IMR-90 (cell line): ENCODE measurements at regions not wholly inside any gene's neighbourhood (a gene's known extent, or its start where the extent isn't known, plus 50 kb on each side); places are given as distances from the start of the nearest gene placed in this dataset.

Experiments
- ATAC-seq: fragments of 200-7000 bp; cut with Tn5 transposase; 2 replicates; pipeline ENCODE4 v1.9.1; 2020; ENCODE audit warnings: low read depth, mild to moderate bottlenecking, moderate library complexity
- BruUV-seq: library from RNA; stranded (reverse); fragments of 400-500 nt; replicated peaks from 2 replicates; lab custom pipeline; 2021; lab: Mats Ljungman, UMichigan
- CTCF ChIA-PET: fragments of 300-600 bp; formaldehyde crosslinking; extraction: SDS; loops from one replicate; lab custom pipeline; 2021; ENCODE audit warnings: antibody characterized with exemption; lab: Yijun Ruan, JAX
- POLR2A ChIA-PET: fragments of 300-600 bp; sonication (Branson Sonifier 250); formaldehyde crosslinking; loops from one replicate; lab custom pipeline; 2022; ENCODE audit warnings: antibody characterized with exemption; ENCODE audit not compliant: unreplicated experiment; lab: Charles Lee
- DNase-seq: peaks from one replicate; pipeline ENCODE4 v3.0.0; 2013
- H2AFZ ChIP-seq: replicated peaks from 2 replicates; pipeline ENCODE3; 2013; ENCODE audit warnings: low read length, mild to moderate bottlenecking; ENCODE audit not compliant: poor library complexity
- H2AK5ac ChIP-seq: 2 replicates; pipeline ENCODE4 v1.6.1; 2013; ENCODE audit warnings: low read depth, low read length, inconsistent platforms
- H2AK9ac ChIP-seq: replicated peaks from 2 replicates; pipeline ENCODE3; 2013; ENCODE audit warnings: mild to moderate bottlenecking, low read depth, low read length, moderate library complexity; ENCODE audit not compliant: poor library complexity
- H2BK120ac ChIP-seq: 2 replicates; pipeline ENCODE4 v1.6.1; 2013; ENCODE audit warnings: low read depth, low read length, inconsistent platforms
- H2BK15ac ChIP-seq: 3 replicates; pipeline ENCODE4 v1.6.1; 2013; ENCODE audit warnings: low read depth, low read length, inconsistent platforms
- H2BK20ac ChIP-seq: 2 replicates; pipeline ENCODE4 v1.6.1; 2013; ENCODE audit warnings: low read depth, mild to moderate bottlenecking, inconsistent platforms, low read length, moderate library complexity
- H2BK5ac ChIP-seq: 2 replicates; pipeline ENCODE4 v1.6.1; 2013; ENCODE audit warnings: mild to moderate bottlenecking, low read depth, low read length, inconsistent platforms; ENCODE audit not compliant: poor library complexity, severe bottlenecking
- H3K14ac ChIP-seq: replicated peaks from 2 replicates; pipeline ENCODE4 v1.6.1; 2013; ENCODE audit warnings: low read depth, low read length, inconsistent platforms
- H3K18ac ChIP-seq: 2 replicates; pipeline ENCODE4 v1.6.1; 2013; ENCODE audit warnings: low read depth, low read length, control low read depth
- H3K23ac ChIP-seq: 2 replicates; pipeline ENCODE4 v1.6.1; 2013; ENCODE audit warnings: low read depth, low read length, inconsistent platforms
- H3K27ac ChIP-seq: 2 replicates; pipeline ENCODE4 v1.5.1; 2013; ENCODE audit warnings: mild to moderate bottlenecking, control low read depth, low read length; ENCODE audit not compliant: insufficient read depth
- H3K27me3 ChIP-seq: 2 replicates; pipeline ENCODE4 v1.6.1; 2013; ENCODE audit warnings: low read length; ENCODE audit not compliant: control insufficient read depth, insufficient read depth
- H3K36me3 ChIP-seq: 2 replicates; pipeline ENCODE4 v1.6.1; 2013; ENCODE audit warnings: low read length, mixed read lengths; ENCODE audit not compliant: control insufficient read depth, insufficient read depth
- H3K4ac ChIP-seq: 2 replicates; pipeline ENCODE4 v1.6.1; 2013; ENCODE audit warnings: low read depth, low read length, inconsistent platforms
- H3K4me1 ChIP-seq: 2 replicates; pipeline ENCODE4 v1.6.1; 2013; ENCODE audit warnings: low read length, mixed read lengths; ENCODE audit not compliant: control insufficient read depth, insufficient read depth
- H3K4me2 ChIP-seq: 2 replicates; pipeline ENCODE4 v1.6.1; 2013; ENCODE audit warnings: low read depth, mild to moderate bottlenecking, control low read depth, low read length, moderate library complexity
- H3K4me3 ChIP-seq: 2 replicates; pipeline ENCODE4 v1.5.1; 2013; ENCODE audit warnings: low read depth, mild to moderate bottlenecking, control low read depth, low read length, moderate library complexity; ENCODE audit not compliant: insufficient read depth
- H3K56ac ChIP-seq: 2 replicates; pipeline ENCODE4 v1.6.1; 2013; ENCODE audit warnings: low read length, inconsistent platforms; ENCODE audit not compliant: insufficient read depth; ENCODE audit errors: extremely low read depth
- H3K79me1 ChIP-seq, 2 experiments: 2 replicates each; pipeline ENCODE4 v1.6.1; 2013; ENCODE audit warnings: low read length in 2 of 2, inconsistent platforms in 1 of 2, low read depth in 1 of 2
- H3K9ac ChIP-seq: 2 replicates; pipeline ENCODE4 v1.6.1; 2013; ENCODE audit warnings: low read depth, low read length, control low read depth
- H3K9me1 ChIP-seq: 2 replicates; pipeline ENCODE4 v1.6.1; 2013; ENCODE audit warnings: low read length, inconsistent platforms; ENCODE audit not compliant: insufficient read depth
- H3K9me3 ChIP-seq: 2 replicates; pipeline ENCODE4 v1.6.1; 2013; ENCODE audit warnings: low read length; ENCODE audit not compliant: control insufficient read depth, insufficient read depth
- H4K20me1 ChIP-seq: 2 replicates; pipeline ENCODE4 v1.6.1; 2013; ENCODE audit warnings: low read length, inconsistent platforms; ENCODE audit not compliant: insufficient read depth
- H4K5ac ChIP-seq: 2 replicates; pipeline ENCODE4 v1.6.1; 2013; ENCODE audit warnings: mild to moderate bottlenecking, low read depth, low read length, control low read depth
- H4K8ac ChIP-seq, 2 experiments: 2 replicates each; pipeline ENCODE4 v1.6.1; 2013; ENCODE audit warnings: low read depth in 2 of 2, low read length in 2 of 2, control low read depth in 1 of 2, inconsistent platforms in 1 of 2
- H4K91ac ChIP-seq: 2 replicates; pipeline ENCODE4 v1.6.1; 2013; ENCODE audit warnings: low read depth, low read length, inconsistent platforms; ENCODE audit not compliant: insufficient read depth
- CHD1 ChIP-seq: IDR thresholded peaks from 2 replicates; pipeline ENCODE4 v1.6.1; 2012; ENCODE audit warnings: low read depth, low read length, improper control_type of control experiment
- NFE2L2 ChIP-seq: fragments of 150-350 bp; IDR thresholded peaks from 2 replicates; pipeline ENCODE4 v1.6.1; 2016; ENCODE audit warnings: low read depth, mild to moderate bottlenecking, low read length
- POLR2A ChIP-seq: IDR thresholded peaks from 2 replicates; pipeline ENCODE4 v1.6.1; 2012; ENCODE audit warnings: mild to moderate bottlenecking, low read depth, low read length
- USF2 ChIP-seq: fragments of 150-350 bp; IDR thresholded peaks from 2 replicates; pipeline ENCODE4 v1.6.1; 2017; ENCODE audit warnings: mild to moderate bottlenecking, antibody characterized with exemption, low read length, low read depth
- WGBS, 2 experiments: methylation state at CpG; one replicate each; pipeline versions ENCODE4 v1.1.5 to v1.1.7; 2013; ENCODE audit warnings: missing lambda C conversion rate in 2 of 2; ENCODE audit not compliant: insufficient read length in 1 of 2; ENCODE audit errors: extremely low coverage in 2 of 2; 5-methylcytosine and 5-hydroxymethylcytosine counted together
- dilution Hi-C: fragments of 300-500 bp; cut with HindIII; formaldehyde crosslinking; loops from one replicate; pipeline ENCODE4 v1.14.3; 2018; ENCODE audit warnings: low sequenced_read_pairs; ENCODE audit not compliant: unreplicated experiment
- in situ Hi-C: fragments of 300-500 bp; cut with MboI; formaldehyde crosslinking; loops from 3 replicates; pipeline ENCODE4 v1.14.3; 2019; ENCODE audit warnings: low sequenced_read_pairs, inconsistent platforms, mixed read lengths
- intact Hi-C: fragments of 100-400 bp; cut with micrococcal nuclease; formaldehyde crosslinking; loops from 2 replicates; pipeline ENCODE4 v1.10.0; 2022

DNA sequence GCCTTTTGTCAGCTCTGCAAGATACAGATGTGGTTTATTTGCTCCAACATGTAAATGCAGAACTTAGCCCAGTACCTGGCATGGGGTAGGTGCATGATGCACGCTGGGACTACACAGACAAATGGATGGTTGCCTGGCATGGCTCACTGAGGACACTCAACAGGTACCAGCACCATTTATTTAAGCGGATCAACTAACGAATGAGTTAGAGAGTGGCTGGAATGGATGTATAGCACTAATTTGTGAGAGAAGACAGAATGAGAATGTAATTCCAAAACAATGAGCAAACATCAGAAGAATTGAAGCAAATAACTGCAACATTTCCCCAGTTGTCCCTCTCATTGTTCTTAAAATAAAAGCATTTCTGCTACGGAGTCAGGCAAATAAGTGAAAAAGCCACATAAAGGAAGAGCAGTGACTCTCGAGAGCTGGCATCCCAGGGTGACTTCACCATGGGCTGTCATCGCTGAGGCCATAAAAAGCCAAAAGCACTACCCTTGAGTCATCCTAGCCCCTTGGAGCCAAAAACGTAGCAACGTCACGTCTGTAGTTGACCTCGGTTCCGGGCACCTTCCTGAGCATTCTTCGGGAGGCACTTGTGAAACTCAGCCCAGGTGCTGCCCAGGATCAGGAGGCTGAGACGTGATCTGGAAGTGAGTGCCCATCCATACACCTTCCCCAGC lies 290.3 kb downstream of the NSG2 start:
- Histone ChIP-seq H3K9ac (no peak overlapping the region), H4K20me1 (no peaks in the 10 kb centered on the region), H2AFZ (no peak overlapping the region), H3K79me1 (no peaks in the 10 kb centered on the region), H3K9me3 (0 out of 2 replicates have a peak, but pooled peaks cover 2% of the 10 kb centered on the region), H2BK15ac (no peak overlapping the region), H3K4ac (no peak overlapping the region), H3K4me3 (no peak overlapping the region), H4K5ac (no peak overlapping the region), H2AK5ac (no peak overlapping the region), H2AK9ac (no peak overlapping the region), H3K4me2 (no peak overlapping the region), H3K18ac (no peak overlapping the region), H3K23ac (no peak overlapping the region), H3K27me3 (peaks cover 17% of the 10 kb centered on the region), H2BK20ac (no peak overlapping the region), H3K4me1 (no peaks in the 10 kb centered on the region), H2BK5ac (no peak overlapping the region), H3K9me1 (no peaks in the 10 kb centered on the region), H2BK120ac (no peak overlapping the region), H4K91ac (no peak overlapping the region), H3K56ac (no peak overlapping the region), H3K14ac (no peak overlapping the region), H3K36me3 (no peaks in the 10 kb centered on the region), H4K8ac (no peak overlapping the region), H3K27ac (no peak overlapping the region)
- intact Hi-C loops, result no loop called here
- no peak for DNase-seq
- BruUV-seq, result no TSS peak
- no peak for ATAC-seq
- 72% methylated on average over 10 of the region's 13 CpGs; no CpG with 5 or more reads in 1 of the 2 experiments for WGBS, 2 experiments
- ChIA-PET CTCF (no interaction called here), POLR2A (no interaction called here)
- in situ Hi-C loops, result loop anchor here (10.0 kb wide), 1 partner anchor 599 kb away; no protein-coding TSS in a partner anchor
- TF ChIP-seq NFE2L2, result no peak
- no peak for TF ChIP-seq POLR2A
- TF ChIP-seq CHD1, result no peak
- no peak for TF ChIP-seq USF2
- dilution Hi-C loops, result no loop called here
